KMS-11 (cell line): ENCODE measurements at regions not wholly inside any gene's neighbourhood (a gene's known extent, or its start where the extent isn't known, plus 50 kb on each side); places are given as distances from the start of the nearest gene placed in this dataset.
"Not testable (repeated sequence)": the region's sequence is repeated elsewhere in the genome, so short reads cannot be mapped to it uniquely, and the experiment has no call there.

ENCODE experiments used
- H2AFZ ChIP-seq: fragments of 200-600 bp; sonication (generic); 2 replicates; pipeline ENCODE4 v1.6.1; 2016; ENCODE audit warnings: antibody characterized with exemption, mixed run types, low read depth
- H3K27ac ChIP-seq: fragments of 200-600 bp; sonication (generic); 2 replicates; pipeline ENCODE4 v1.6.1; 2016; ENCODE audit warnings: mild to moderate bottlenecking, mixed run types
- H3K27me3 ChIP-seq: fragments of 200-600 bp; sonication (generic); 2 replicates; pipeline ENCODE4 v1.6.1; 2017; ENCODE audit warnings: mild to moderate bottlenecking, low read depth, mixed run types, moderate library complexity; ENCODE audit not compliant: insufficient read depth
- H3K36me3 ChIP-seq: fragments of 200-600 bp; sonication (generic); 2 replicates; pipeline ENCODE4 v1.6.1; 2017; ENCODE audit warnings: mild to moderate bottlenecking, mixed run types; ENCODE audit not compliant: insufficient read depth
- H3K4me1 ChIP-seq: fragments of 200-600 bp; sonication (generic); 2 replicates; pipeline ENCODE4 v1.6.1; 2016; ENCODE audit warnings: mild to moderate bottlenecking, low read depth, mixed run types; ENCODE audit not compliant: poor library complexity, severe bottlenecking
- H3K4me2 ChIP-seq: fragments of 200-600 bp; sonication (generic); 2 replicates; pipeline ENCODE4 v1.7.0; 2016; ENCODE audit warnings: mild to moderate bottlenecking, mixed run types
- H3K4me3 ChIP-seq: fragments of 200-600 bp; sonication (generic); IDR thresholded peaks from 2 replicates; pipeline ENCODE4 v1.6.1; 2017; ENCODE audit warnings: low read depth, low read length, mixed read lengths; ENCODE audit not compliant: insufficient read depth
- H3K79me2 ChIP-seq: fragments of 200-600 bp; sonication (generic); 2 replicates; pipeline ENCODE4 v1.6.1; 2016; ENCODE audit warnings: low read depth, mixed run types; ENCODE audit not compliant: insufficient read depth
- H3K9ac ChIP-seq: fragments of 200-600 bp; sonication (generic); 2 replicates; pipeline ENCODE4 v1.6.1; 2016; ENCODE audit warnings: mild to moderate bottlenecking, mixed run types
- H4K20me1 ChIP-seq: fragments of 200-600 bp; sonication (generic); 2 replicates; pipeline ENCODE4 v1.6.1; 2016; ENCODE audit warnings: mild to moderate bottlenecking, mixed run types; ENCODE audit not compliant: insufficient read depth
- TF ChIP-seq, protein P1 (sequence below): fragments of 200-600 bp; sonication (generic); conservative IDR thresholded peaks from 2 replicates; pipeline ENCODE4 v1.6.1; 2017; ENCODE audit warnings: low read depth, mild to moderate bottlenecking, antibody characterized with exemption, low read length, moderate library complexity, mixed read lengths

DNA sequence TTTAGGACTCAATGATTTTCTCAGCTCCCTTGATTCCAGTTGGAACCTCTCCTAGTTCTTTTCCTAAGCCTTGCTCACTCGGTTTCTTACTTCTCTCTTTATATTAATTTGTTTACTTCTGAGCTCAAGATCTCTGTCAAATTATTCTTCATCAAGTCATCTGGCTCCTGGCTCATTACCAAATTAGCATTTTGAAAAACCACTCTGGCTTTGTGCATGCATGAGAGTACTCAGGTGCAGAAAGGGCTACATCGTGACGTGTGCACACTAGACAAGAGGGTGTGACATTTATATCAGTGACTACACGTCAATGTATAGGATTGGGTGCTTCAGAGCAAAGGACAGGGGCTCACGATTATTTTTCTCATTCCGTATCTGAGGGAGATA lies 645.7 kb upstream of the DPP6 start:
- TF ChIP-seq, protein P1, sequence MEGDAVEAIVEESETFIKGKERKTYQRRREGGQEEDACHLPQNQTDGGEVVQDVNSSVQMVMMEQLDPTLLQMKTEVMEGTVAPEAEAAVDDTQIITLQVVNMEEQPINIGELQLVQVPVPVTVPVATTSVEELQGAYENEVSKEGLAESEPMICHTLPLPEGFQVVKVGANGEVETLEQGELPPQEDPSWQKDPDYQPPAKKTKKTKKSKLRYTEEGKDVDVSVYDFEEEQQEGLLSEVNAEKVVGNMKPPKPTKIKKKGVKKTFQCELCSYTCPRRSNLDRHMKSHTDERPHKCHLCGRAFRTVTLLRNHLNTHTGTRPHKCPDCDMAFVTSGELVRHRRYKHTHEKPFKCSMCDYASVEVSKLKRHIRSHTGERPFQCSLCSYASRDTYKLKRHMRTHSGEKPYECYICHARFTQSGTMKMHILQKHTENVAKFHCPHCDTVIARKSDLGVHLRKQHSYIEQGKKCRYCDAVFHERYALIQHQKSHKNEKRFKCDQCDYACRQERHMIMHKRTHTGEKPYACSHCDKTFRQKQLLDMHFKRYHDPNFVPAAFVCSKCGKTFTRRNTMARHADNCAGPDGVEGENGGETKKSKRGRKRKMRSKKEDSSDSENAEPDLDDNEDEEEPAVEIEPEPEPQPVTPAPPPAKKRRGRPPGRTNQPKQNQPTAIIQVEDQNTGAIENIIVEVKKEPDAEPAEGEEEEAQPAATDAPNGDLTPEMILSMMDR = no peak
- H3K9ac ChIP-seq = no peak overlapping the region
- H3K27ac ChIP-seq = no peak overlapping the region
- H3K4me1 ChIP-seq = no peaks in the 10 kb centered on the region
- H3K79me2 ChIP-seq = no peaks in the 10 kb centered on the region
- H3K4me2 ChIP-seq = no peak overlapping the region
- H4K20me1 ChIP-seq = no peaks in the 10 kb centered on the region
- no peaks in the 10 kb centered on the region for H3K27me3 ChIP-seq
- no peak overlapping the region for H3K4me3 ChIP-seq
- H2AFZ ChIP-seq = no peak overlapping the region
- no peaks in the 10 kb centered on the region for H3K36me3 ChIP-seq

DNA sequence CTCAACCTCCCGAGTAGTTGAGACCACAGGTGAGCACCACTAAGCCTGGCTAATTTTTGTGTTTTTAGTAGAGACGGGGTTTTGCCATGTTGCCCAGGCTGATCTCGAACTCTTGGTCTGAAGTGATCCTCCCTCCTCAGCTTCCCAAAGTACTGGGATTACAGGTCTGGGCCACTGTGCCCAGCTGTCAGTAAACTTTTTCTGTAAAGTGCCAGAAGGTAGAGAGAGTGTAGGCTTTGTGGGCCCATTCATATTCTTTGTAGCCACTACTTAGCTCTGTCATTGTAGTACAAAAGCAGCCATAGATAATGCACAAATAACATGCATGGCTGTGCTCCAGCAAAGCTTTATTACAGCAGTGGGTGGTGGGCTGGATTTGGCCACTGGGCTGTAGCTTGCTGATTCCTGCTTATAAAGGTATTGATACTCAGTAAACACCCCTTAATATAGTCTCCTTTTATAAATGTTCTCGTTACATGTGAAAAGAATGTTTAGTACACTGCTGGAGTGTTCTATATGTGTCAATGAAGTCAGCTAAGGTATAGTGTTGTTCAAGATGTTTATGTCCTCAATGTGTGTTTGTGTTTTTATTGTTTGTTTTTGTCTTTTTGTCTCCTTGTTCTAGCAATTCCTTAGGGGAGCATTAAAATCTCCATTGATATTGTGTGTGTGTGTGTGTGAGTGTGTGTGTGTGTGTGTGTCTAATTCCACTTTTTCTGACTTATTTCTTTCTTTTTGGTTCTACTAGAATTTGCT lies 644.7 kb upstream of the DPP6 start:
- H3K27me3 ChIP-seq = no peaks in the 10 kb centered on the region
- no peak overlapping the region for H2AFZ ChIP-seq
- no peak overlapping the region for H3K4me2 ChIP-seq
- H3K9ac ChIP-seq = no peak overlapping the region
- TF ChIP-seq, protein P1 = no peak
- no peaks in the 10 kb centered on the region for H3K79me2 ChIP-seq
- H3K4me3 ChIP-seq = no peak overlapping the region
- no peak overlapping the region for H3K27ac ChIP-seq
- H3K36me3 ChIP-seq = no peaks in the 10 kb centered on the region
- H3K4me1 ChIP-seq = no peaks in the 10 kb centered on the region
- no peaks in the 10 kb centered on the region for H4K20me1 ChIP-seq

DNA sequence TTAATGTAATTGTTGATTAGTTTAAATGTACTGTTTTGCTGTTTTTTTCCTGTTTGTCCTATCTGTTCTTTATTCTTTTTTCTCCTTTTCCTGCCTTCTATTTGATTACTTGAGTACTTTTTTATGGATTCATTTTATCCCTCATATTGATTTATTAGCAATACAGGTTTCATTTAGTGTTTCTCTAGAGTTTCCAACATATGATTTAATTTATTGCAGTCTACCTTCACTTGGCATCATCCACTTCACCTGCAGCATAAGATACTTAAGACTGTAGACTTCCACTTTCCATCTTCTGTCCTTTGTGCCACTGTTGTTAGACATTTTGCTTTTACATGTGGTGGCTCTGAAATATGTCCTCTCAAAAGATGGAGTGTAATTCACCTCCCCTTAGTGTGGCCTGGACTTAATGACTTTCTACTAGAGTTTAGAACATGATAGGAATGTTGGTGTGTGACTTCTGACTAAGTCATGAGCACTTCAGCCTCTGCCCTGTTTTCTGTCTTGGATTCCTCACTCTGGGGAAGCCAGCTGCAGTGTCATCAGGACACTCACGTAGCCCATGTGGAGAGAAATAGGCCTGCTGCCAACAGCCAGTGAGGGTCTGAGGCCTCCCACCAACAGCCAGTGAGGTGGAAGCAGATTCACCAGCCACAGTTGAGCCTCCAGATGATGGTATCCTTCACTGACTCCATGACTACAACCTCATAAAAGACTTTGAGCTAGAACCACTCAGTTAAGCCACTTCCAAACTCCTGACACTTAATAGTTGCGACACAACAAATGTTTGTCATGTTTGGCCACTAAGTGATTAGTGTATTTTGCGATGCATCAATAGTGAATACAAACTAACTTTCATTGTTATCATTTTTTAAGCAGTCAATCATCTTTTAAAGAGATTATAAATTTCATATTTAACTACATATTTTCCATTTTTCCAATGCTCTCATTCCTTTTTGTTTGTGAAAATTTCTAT lies 643.5 kb upstream of the DPP6 start:
- TF ChIP-seq, protein P1 = no peak
- H3K27ac ChIP-seq = no peak overlapping the region

DNA sequence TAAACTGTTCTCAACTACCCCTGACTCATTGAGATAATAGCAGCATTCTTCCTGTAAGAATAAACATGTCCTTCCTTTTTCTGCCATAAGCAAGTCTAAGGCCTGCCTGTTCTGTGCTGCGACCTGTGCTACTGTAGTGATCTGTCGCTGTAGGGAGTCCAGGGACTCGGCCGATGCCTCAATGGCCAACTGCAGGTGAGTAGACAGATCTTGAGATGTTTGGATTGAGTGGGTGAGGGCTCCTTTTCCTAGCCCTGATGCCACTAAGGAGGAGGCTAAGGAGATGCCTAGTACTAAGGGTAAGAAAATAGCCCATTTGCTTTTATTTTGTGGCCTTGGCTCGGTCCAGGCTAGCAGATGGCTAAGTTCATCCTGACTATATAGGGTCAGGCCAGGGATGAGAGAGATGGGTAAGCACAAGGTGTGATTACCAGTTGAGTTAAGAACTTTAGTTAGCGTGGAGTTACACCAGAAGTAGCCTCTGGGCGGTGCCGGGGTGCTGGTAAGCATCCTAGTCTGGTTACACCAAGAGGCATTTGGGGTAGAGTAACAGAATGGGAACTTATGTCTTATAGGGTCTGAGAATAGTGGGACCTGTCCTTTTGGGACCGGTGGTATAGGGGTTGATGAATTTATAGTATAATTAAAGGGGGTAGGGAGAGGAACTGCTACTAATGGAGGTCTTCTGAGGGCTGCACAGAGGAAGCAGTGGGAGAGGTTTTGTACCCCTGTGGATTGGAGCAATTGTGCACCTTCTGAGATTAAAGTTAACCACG lies 642.4 kb upstream of the DPP6 start:
- H3K27me3 ChIP-seq, H3K4me1 ChIP-seq, H3K9ac ChIP-seq, H3K4me2 ChIP-seq, H2AFZ ChIP-seq, H3K79me2 ChIP-seq, H3K27ac ChIP-seq, H4K20me1 ChIP-seq, H3K36me3 ChIP-seq, H3K4me3 ChIP-seq: not testable (repeated sequence)

More for the DNA sequence above, 643.5 kb upstream of the DPP6 start:
- Histone ChIP-seq H3K27me3 (no peaks in the 10 kb centered on the region), H3K4me3 (no peak overlapping the region), H3K79me2 (no peaks in the 10 kb centered on the region), H3K4me2 (no peak overlapping the region), H3K36me3 (no peaks in the 10 kb centered on the region), H3K9ac (no peak overlapping the region), H3K4me1 (no peaks in the 10 kb centered on the region), H4K20me1 (no peaks in the 10 kb centered on the region), H2AFZ (no peak overlapping the region)

DNA sequence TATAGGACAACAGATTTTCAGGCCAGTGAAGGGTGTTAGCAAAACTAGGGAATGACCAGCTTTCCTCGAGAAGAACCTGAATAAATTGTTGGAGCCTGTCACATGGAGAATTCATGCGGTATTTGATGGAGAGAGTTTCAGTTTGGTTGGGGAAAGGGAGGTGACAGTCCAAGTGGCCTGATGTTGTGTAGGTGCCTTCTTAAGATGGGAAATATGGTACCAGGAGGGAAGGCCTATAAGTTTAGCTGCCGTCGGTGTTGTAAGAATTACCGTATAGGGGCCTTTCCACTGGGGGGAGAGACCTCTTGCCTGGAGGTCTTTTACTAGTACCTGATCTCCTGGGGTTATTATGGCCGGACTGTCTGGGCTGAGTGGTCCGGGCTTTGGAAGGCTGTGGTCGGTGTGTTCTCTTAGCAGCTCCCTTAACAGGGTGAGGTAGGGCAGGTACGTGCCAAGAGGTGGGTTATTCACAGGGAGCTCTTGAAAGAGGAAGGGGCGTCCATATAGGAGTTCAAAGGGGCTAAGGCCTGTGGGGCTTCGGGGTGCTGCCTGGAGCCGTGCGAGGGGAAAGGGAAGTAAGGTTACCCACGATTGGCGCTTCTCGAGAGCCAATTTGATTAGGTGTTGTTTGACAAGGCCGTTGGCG lies 641.1 kb upstream of the DPP6 start:
- not testable (repeated sequence) for H3K27ac ChIP-seq, H3K9ac ChIP-seq, H3K27me3 ChIP-seq, H4K20me1 ChIP-seq, H3K79me2 ChIP-seq, H3K4me1 ChIP-seq, H2AFZ ChIP-seq, H3K36me3 ChIP-seq, H3K4me2 ChIP-seq, H3K4me3 ChIP-seq

DNA sequence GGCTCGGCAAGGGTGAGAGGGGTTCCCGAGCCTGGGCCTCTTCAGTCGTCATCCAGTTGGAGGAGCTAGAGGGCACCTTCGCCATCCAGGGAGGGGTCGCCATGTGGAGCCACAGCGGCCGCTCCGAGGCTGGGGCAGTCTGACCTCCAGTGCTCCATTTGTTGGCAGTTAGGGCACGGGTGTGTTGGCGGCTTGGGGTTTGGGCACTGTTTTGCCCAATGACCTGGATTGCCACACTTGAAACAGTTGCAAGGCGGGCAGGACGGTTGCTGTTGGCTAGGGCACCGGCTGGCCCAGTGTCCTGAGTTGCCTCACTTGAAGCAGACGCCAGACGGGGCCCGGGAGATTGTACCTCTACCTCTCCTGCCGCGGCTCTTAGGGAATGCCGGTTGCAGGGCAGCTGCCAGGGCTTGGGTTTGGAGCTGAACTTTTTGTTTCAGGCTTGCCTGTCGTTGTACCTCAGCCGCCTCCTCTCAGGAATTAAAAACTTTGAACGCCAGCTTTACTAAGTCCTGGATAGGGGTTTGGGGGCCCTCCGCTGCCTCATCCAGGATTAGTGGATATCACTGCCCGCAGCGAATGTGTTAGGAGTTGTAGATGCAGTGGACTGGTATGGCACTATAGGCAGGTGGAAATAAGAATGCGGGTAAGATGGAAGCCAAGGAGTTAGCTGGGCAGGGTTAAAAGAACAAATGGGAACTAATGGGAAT lies 639.9 kb upstream of the DPP6 start:
- H2AFZ ChIP-seq, H4K20me1 ChIP-seq, H3K4me2 ChIP-seq, H3K27me3 ChIP-seq, H3K27ac ChIP-seq, H3K4me3 ChIP-seq, H3K79me2 ChIP-seq, H3K36me3 ChIP-seq, H3K4me1 ChIP-seq, H3K9ac ChIP-seq: not testable (repeated sequence)
